Heart left ventricle (tissue), 13 donors: ENCODE measurements at regions not wholly inside any gene's neighbourhood (a gene's known extent, or its start where the extent isn't known, plus 50 kb on each side); places are given as distances from the start of the nearest gene placed in this dataset.

Experiments used
- POLR2A ChIP-seq, 2 donors: fragments of 450-650 bp; IDR thresholded peaks; one replicate each; pipeline ENCODE4 v1.6.1; 2017; ENCODE audit warnings: antibody characterized with exemption in 2 of 2, mild to moderate bottlenecking in 2 of 2, moderate library complexity in 2 of 2
- TF ChIP-seq, protein P1 (sequence below), 12 donors: fragments of 200-600 bp; sonication (generic) in 4 of 12; IDR thresholded peaks; one replicate each; pipeline versions ENCODE4 v1.5.0 to v1.8.0; 2018 to 2022; ENCODE audit warnings: antibody characterized with exemption in 12 of 12, mild to moderate bottlenecking in 5 of 12
- donor health status: ischemic (EF 13 %, LVEDD 7.1; RV severe dilation, severe dysfunction).
- donor health status: DM: no; HTN: yes; CAD: no.
- donor health status: DM: no; HTN: no; CAD: no.
- donor health status: ischemic (EF 25% LVEDD 6.9; RV normal size, moderate dysfunction).
- donor health status: ischemic (EF 25% LVEDD 5.7; RV mildly dilated, moderate dysfunction).
- donor health status: ischemic (EF 35%, LVEDD 5.7; RV mildly dilated, moderate dysfunction).
- donor health status: nonischemic (EF 11% LVEDD 7.7; RV severe dilation, severe dysfunction).
- donor health status: DM: yes; HTN: yes; CAD: no.
- donor health status: PGD.
- donor health status: ischemic (EF 29% LVEDD 5.4; RV normal size, mild dysfunction).
- donor health status: nonischemic (EF 23%, LVEDD 6.1; RV moderate dilation, normal function).

DNA sequence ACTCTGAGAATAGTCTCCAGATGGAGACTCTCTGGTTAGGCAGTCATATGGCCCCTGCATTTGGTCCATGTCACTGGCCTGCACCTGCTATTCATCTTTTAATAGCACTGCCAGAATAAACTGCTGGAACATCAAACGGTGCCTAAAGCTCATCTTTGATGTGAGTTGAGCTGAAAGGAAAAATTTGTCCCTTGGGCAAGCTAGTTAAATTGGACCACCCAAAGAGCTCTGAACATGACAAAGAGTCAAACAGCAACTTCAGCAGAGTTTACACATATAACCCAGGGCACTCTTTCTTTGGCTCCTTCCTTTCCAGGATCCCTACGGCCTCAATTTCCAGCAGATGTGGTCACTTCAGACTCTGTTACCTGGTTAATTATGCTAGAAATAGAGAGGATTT lies 269.9 kb downstream of the RPL10L start:
- TF ChIP-seq, protein P1, sequence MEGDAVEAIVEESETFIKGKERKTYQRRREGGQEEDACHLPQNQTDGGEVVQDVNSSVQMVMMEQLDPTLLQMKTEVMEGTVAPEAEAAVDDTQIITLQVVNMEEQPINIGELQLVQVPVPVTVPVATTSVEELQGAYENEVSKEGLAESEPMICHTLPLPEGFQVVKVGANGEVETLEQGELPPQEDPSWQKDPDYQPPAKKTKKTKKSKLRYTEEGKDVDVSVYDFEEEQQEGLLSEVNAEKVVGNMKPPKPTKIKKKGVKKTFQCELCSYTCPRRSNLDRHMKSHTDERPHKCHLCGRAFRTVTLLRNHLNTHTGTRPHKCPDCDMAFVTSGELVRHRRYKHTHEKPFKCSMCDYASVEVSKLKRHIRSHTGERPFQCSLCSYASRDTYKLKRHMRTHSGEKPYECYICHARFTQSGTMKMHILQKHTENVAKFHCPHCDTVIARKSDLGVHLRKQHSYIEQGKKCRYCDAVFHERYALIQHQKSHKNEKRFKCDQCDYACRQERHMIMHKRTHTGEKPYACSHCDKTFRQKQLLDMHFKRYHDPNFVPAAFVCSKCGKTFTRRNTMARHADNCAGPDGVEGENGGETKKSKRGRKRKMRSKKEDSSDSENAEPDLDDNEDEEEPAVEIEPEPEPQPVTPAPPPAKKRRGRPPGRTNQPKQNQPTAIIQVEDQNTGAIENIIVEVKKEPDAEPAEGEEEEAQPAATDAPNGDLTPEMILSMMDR (IDR thresholded peaks at IDR 0.05), result no peak
- no peak for TF ChIP-seq POLR2A (IDR thresholded peaks at IDR 0.05)
